AG04450 (cell line): ENCODE measurements at regions not wholly inside any gene's neighbourhood (a gene's known extent, or its start where the extent isn't known, plus 50 kb on each side); places are given as distances from the start of the nearest gene placed in this dataset.

Source experiments
- CTCF ChIA-PET: fragments of 300-600, 350-600 bp; formaldehyde crosslinking; extraction: SDS; loops from one replicate; lab custom pipeline; 2022; ENCODE audit warnings: antibody characterized with exemption, inconsistent platforms; lab: Charles Lee
- POLR2A ChIA-PET: fragments of 350-600 bp; formaldehyde crosslinking; extraction: SDS; loops from one replicate; lab custom pipeline; 2021; ENCODE audit warnings: antibody characterized with exemption, inconsistent platforms; lab: Yijun Ruan, JAX
- DNase-seq: peaks from one replicate; pipeline ENCODE4 v3.0.0-alpha.2; 2011; ENCODE audit warnings: low read depth, low spot score
- H3K27ac ChIP-seq: one replicate; pipeline ENCODE4 v1.5.1; 2012; ENCODE audit warnings: low read depth, low read length, control low read depth
- H3K27me3 ChIP-seq: one replicate; pipeline ENCODE4 v1.6.0; 2012; ENCODE audit warnings: low read length; ENCODE audit not compliant: control insufficient read depth, insufficient read depth
- H3K4me3 ChIP-seq: 2 replicates; pipeline ENCODE4 v1.5.1; 2011; ENCODE audit warnings: mild to moderate bottlenecking, low read depth, low read length, control low read depth
- H3K9me3 ChIP-seq: 2 replicates; pipeline ENCODE4 v1.5.1; 2012; ENCODE audit warnings: low read length; ENCODE audit not compliant: control insufficient read depth, insufficient read depth
- TF ChIP-seq, protein P1 (sequence below): IDR thresholded peaks from 2 replicates; pipeline ENCODE4 v1.5.1; 2011; ENCODE audit warnings: low read depth, low read length, control low read depth, inconsistent platforms

DNA sequence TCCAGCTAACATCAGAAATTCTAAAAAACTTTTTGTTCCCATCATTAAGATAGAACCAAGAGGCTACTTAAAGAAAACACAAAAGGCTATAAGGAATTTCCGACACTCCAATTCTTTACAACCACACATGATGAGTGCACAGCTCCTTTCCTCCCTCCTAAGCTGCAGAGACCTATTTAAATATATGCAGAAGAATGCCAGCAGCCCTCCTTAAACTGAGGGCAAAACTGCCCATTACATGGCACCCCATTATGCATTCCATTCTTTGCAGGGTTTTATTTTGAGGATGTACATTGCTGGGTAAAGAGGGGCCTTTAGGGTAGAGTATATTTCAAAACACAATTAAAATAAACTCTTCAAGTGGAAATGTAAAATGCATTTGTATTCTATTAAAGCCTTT, 502.9 kb downstream of the RASEF start:
- CTCF ChIA-PET: interaction anchor here (1.1 to 2.6 kb wide), 2 partner anchors 39 to 46 kb away, joined by 3 to 8 read pairs; no protein-coding TSS in a partner anchor
- TF ChIP-seq, protein P1, sequence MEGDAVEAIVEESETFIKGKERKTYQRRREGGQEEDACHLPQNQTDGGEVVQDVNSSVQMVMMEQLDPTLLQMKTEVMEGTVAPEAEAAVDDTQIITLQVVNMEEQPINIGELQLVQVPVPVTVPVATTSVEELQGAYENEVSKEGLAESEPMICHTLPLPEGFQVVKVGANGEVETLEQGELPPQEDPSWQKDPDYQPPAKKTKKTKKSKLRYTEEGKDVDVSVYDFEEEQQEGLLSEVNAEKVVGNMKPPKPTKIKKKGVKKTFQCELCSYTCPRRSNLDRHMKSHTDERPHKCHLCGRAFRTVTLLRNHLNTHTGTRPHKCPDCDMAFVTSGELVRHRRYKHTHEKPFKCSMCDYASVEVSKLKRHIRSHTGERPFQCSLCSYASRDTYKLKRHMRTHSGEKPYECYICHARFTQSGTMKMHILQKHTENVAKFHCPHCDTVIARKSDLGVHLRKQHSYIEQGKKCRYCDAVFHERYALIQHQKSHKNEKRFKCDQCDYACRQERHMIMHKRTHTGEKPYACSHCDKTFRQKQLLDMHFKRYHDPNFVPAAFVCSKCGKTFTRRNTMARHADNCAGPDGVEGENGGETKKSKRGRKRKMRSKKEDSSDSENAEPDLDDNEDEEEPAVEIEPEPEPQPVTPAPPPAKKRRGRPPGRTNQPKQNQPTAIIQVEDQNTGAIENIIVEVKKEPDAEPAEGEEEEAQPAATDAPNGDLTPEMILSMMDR: no peak
- Histone ChIP-seq H3K9me3 (no peaks in the 10 kb centered on the region), H3K27ac (no peak overlapping the region), H3K27me3 (no peaks in the 10 kb centered on the region), H3K4me3 (no peak overlapping the region)
- DNase-seq: no peak
- POLR2A ChIA-PET: no interaction called here

DNA sequence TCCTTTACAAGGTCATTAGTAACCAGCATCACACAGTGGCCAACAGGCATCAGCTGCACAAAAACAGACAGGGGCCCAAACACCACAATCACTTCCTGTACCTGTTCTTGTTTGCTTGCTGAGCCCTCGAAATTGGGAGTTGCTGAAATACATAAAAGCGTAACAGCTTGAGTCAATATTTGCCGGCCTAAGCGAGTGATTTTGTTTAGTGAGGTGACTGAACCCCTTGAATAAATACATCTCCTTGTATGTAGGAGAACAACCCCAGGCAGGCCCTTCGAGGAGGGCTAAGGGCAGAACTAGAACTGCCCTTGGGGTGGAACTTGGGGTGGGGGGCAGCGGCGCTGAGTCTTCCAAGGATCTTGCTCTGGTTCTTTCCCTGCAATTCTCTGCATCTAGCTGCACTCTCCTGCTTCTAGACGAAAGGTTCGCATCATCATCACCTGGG, 502.5 kb downstream of the RASEF start:
- CTCF ChIA-PET: interaction anchor here (2.6 kb wide), 1 partner anchor 46 kb away, joined by 8 read pairs; no protein-coding TSS in a partner anchor
- POLR2A ChIA-PET: no interaction called here
- H3K27ac ChIP-seq: no peak overlapping the region
- no peak overlapping the region for H3K4me3 ChIP-seq
- no peak for DNase-seq
- TF ChIP-seq, protein P1: no peak
- H3K27me3 ChIP-seq: no peaks in the 10 kb centered on the region
- no peaks in the 10 kb centered on the region for H3K9me3 ChIP-seq

DNA sequence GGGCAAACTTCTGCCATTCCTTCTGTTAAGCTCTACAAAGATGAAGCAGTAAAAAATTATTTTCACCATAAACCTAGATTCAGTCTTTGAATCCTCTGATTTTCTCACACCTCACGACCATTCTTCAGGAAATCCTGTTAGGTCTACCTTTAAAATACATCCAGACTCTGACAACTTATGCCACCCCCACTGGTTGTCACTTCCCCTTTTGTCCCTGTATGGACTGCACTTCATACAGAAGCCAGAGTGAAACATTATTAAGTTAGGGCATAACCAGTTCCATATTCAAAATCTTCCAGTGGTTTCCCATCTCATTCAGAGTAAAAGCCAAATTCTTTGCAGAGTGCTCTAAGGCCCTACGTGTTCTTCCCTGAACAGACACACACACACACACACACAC, 499.8 kb downstream of the RASEF start:
- H3K27ac ChIP-seq: no peak overlapping the region
- no peak for DNase-seq
- no peaks in the 10 kb centered on the region for H3K27me3 ChIP-seq
- H3K9me3 ChIP-seq: no peaks in the 10 kb centered on the region
- TF ChIP-seq, protein P1: no peak
- ChIA-PET CTCF (no interaction called here), POLR2A (no interaction called here)
- no peak overlapping the region for H3K4me3 ChIP-seq

GRCh38 chr9:82563841-82564240, 499.1 kb downstream of the RASEF start:
- POLR2A ChIA-PET: no interaction called here
- CTCF ChIA-PET: no interaction called here
- H3K27me3 ChIP-seq: no peaks in the 10 kb centered on the region
- no peak overlapping the region for H3K4me3 ChIP-seq
- H3K9me3 ChIP-seq: no peaks in the 10 kb centered on the region
- DNase-seq: no peak
- no peak overlapping the region for H3K27ac ChIP-seq
- TF ChIP-seq, protein P1: no peak

DNA sequence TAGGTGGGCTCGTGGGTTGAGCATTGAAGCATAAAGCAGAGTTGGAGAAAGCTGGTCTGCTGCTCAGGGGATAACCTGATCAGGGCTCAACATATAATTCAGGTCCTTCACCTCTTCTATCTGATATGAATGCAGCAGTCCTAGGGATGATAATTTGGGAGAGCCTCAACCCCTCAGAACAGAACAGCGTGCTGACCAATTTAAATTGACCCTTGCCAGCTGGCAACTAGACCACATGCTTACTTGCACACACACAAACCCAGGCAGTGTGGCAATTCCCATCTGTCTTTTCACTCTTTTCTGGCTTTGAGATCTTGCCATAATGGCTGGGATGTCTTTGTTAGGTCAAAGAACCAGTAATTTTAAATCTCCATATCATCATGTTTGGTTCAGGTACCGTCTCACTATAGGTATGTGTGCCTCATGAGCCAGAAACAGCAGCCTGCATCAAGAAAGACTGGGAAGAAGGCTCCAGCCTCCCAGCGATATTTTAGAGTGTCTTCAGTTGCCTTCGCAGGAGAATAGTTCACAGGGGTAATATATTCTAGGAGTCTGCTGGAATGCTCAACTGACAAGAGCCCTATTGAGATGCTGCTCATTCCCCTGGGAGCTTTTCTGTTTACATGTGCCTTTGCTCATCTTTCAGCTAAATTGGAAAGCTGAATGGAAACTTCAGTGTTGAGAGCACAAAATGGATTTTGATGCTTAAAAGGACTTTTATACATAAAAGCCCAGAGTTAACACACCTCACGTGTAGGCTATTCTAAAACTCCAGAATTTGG, 497.6 kb downstream of the RASEF start:
- no peak overlapping the region for H3K27ac ChIP-seq
- no peaks in the 10 kb centered on the region for H3K27me3 ChIP-seq
- ChIA-PET CTCF (interaction anchor here (1.2 kb wide), 1 partner anchor 41 kb away, joined by 3 read pairs; no protein-coding TSS in a partner anchor), POLR2A (no interaction called here)
- TF ChIP-seq, protein P1: no peak
- DNase-seq: no peak
- H3K9me3 ChIP-seq: no peaks in the 10 kb centered on the region
- no peak overlapping the region for H3K4me3 ChIP-seq
